ENCODE measurements at regions not wholly inside any gene's neighbourhood (a gene's known extent, or its start where the extent isn't known, plus 50 kb on each side); places are given as distances from the start of the nearest gene placed in this dataset.

GRCh38 chr15:27694506-27695087 is 404.5 kb downstream of the OCA2 start:
- no peak overlapping the region for H2AFZ ChIP-seq (ENCODE audit: low read depth, low read length)
- no peak overlapping the region for H3K4me3 ChIP-seq
- WGBS (ENCODE audit: insufficient coverage, low coverage, missing lambda C conversion rate) = 2% methylated on average over 5 of the region's 6 CpGs
- H3K9ac ChIP-seq (ENCODE audit: insufficient read depth in 1 of 2, low read depth in 2 of 2, low read length in 2 of 2) = no peak overlapping the region
- POLR2A ChIA-PET = interaction anchor here (0.6 to 0.7 kb wide), 3 partner anchors 10 to 440 kb away, joined by 3 to 4 read pairs (median 3); no protein-coding TSS in a partner anchor
- H3K36me3 ChIP-seq (ENCODE audit: control insufficient read depth, insufficient read depth, low read length) = no peaks in the 10 kb centered on the region
- H3K4me2 ChIP-seq (ENCODE audit: insufficient read depth, low read length) = no peak overlapping the region
- no peaks in the 10 kb centered on the region for H3K9me3 ChIP-seq (replicated peaks; ENCODE audit: control insufficient read depth, insufficient read depth, low read depth, low read length)
- TF ChIP-seq NCOA4 (IDR thresholded peaks at IDR 0.05; ENCODE audit: partially characterized antibody) (no peak), TEAD2 (tag; IDR thresholded peaks at IDR 0.05) (0 out of 2 replicates have a peak, but pooled peaks have one; percentile 29), TEAD1 (CRISPR knock-in tag; IDR thresholded peaks at IDR 0.05) (peak in 1 of 2 experiments; percentile 70; a peak in 1 of 4 replicates), ZNF76 (CRISPR knock-in tag; IDR thresholded peaks at IDR 0.05; ENCODE audit: borderline replicate concordance) (no peak), E2F5 (CRISPR knock-in tag; IDR thresholded peaks at IDR 0.05) (no peak), RBBP5 (IDR thresholded peaks at IDR 0.05; ENCODE audit: borderline replicate concordance, insufficient read depth, low read length, poor library complexity, severe bottlenecking) (no peak), KLF10 (CRISPR knock-in tag; IDR thresholded peaks at IDR 0.05) (no peak), CHCHD3 (CRISPR knock-in tag; IDR thresholded peaks at IDR 0.05) (no peak), ZNF445 (CRISPR knock-in tag; IDR thresholded peaks at IDR 0.05; ENCODE audit: low read depth) (no peak), MEIS2 (IDR thresholded peaks at IDR 0.05; ENCODE audit: partially characterized antibody) (no peak), PHTF2 (CRISPR knock-in tag; IDR thresholded peaks at IDR 0.05) (no peak), ZFP91 (CRISPR knock-in tag; IDR thresholded peaks at IDR 0.05) (no peak), SRF (CRISPR knock-in tag; IDR thresholded peaks at IDR 0.05) (peak in 1 of 2 experiments; percentile 76; a peak in 1 of 4 replicates), CREB5 (CRISPR knock-in tag; IDR thresholded peaks at IDR 0.05) (no peak), TCF7 (IDR thresholded peaks at IDR 0.05; ENCODE audit: borderline replicate concordance) (no peak)
- H3K4me1 ChIP-seq (replicated peaks in 1 of 2; ENCODE audit: control insufficient read depth in 2 of 2, insufficient read depth in 2 of 2, low read length in 2 of 2) = no peaks in the 10 kb centered on the region
- CTCF ChIA-PET (ENCODE audit: low intra/inter-chr PET ratio) = no interaction called here
- DNase-seq (ENCODE audit: extremely low read depth in 1 of 4, low spot score in 3 of 4) (no peak), ATAC-seq (no peak), FAIRE-seq (no peak)
- H3K79me2 ChIP-seq (ENCODE audit: control insufficient read depth, insufficient read depth, low read length) = no peaks in the 10 kb centered on the region
- in situ Hi-C loops (cut with MboI) (no loop called here), intact Hi-C loops (cut with micrococcal nuclease) (no loop called here)
- H3K27me3 ChIP-seq (ENCODE audit: control insufficient read depth in 2 of 2, insufficient read depth in 2 of 2, low read length in 2 of 2) = no peaks in the 10 kb centered on the region; a peak in 2 of 5 replicates
- BruUV-seq (replicated peaks) = no TSS peak
- no peaks in the 10 kb centered on the region for H4K20me1 ChIP-seq (replicated peaks; ENCODE audit: control insufficient read depth, insufficient read depth, low read length)
- no peak overlapping the region for H3K27ac ChIP-seq (ENCODE audit: extremely low read depth, low read depth, low read length)
- H3K9me1 ChIP-seq (ENCODE audit: control insufficient read depth, insufficient read depth, low read length) = no peaks in the 10 kb centered on the region
